ENCODE measurements at regions not wholly inside any gene's neighbourhood (a gene's known extent, or its start where the extent isn't known, plus 50 kb on each side); places are given as distances from the start of the nearest gene placed in this dataset.

- H3K4me2 ChIP-seq (ENCODE audit: low read length) = no peak overlapping the region
- no peaks in the 10 kb centered on the region for H3K36me3 ChIP-seq (ENCODE audit: control insufficient read depth, low read length)
- TF ChIP-seq EZH2phosphoT487 (IDR thresholded peaks at IDR 0.05; ENCODE audit: borderline replicate concordance, low read length) = no peak
- TF ChIP-seq CTCF (IDR thresholded peaks at IDR 0.05; ENCODE audit: low read depth, low read length, poor library complexity, severe bottlenecking) = no peak
- H3F3A ChIP-seq (ENCODE audit: control insufficient read depth, insufficient read depth) = no peaks in the 10 kb centered on the region
- H4K20me1 ChIP-seq (ENCODE audit: control insufficient read depth, insufficient read depth, low read depth, low read length) = no peaks in the 10 kb centered on the region
- no peaks in the 10 kb centered on the region for H3K9me3 ChIP-seq (ENCODE audit: control insufficient read depth, insufficient read depth, low read length)
- no peaks in the 10 kb centered on the region for H3K9me2 ChIP-seq (replicated peaks; ENCODE audit: control insufficient read depth, low read length)
- no peaks in the 10 kb centered on the region for H3K4me1 ChIP-seq (ENCODE audit: control insufficient read depth, low read length)
- H3K79me2 ChIP-seq (ENCODE audit: control insufficient read depth, low read length) = no peaks in the 10 kb centered on the region
- H3K27ac ChIP-seq (ENCODE audit: low read depth, low read length) = no peak overlapping the region
- H3K27me3 ChIP-seq (ENCODE audit: control insufficient read depth, low read length) = no peaks in the 10 kb centered on the region
- no peak overlapping the region for H3K4me3 ChIP-seq (ENCODE audit: low read length)
These were observed 80.8 kb upstream of the HEPHL1 start for GRCh38 chr11:93940395-93940794.

GRCh38 chr11:93942176-93942575 is 79.0 kb upstream of the HEPHL1 start:
- Histone ChIP-seq H3K9me3 (ENCODE audit: control insufficient read depth, insufficient read depth, low read length) (no peaks in the 10 kb centered on the region), H3K79me2 (ENCODE audit: control insufficient read depth, low read length) (no peaks in the 10 kb centered on the region), H3K4me2 (ENCODE audit: low read length) (no peak overlapping the region), H3K4me3 (ENCODE audit: low read length) (no peak overlapping the region), H4K20me1 (ENCODE audit: control insufficient read depth, insufficient read depth, low read depth, low read length) (no peaks in the 10 kb centered on the region), H3F3A (ENCODE audit: control insufficient read depth, insufficient read depth) (no peaks in the 10 kb centered on the region), H3K27me3 (ENCODE audit: control insufficient read depth, low read length) (no peaks in the 10 kb centered on the region), H3K36me3 (ENCODE audit: control insufficient read depth, low read length) (no peaks in the 10 kb centered on the region), H3K27ac (ENCODE audit: low read depth, low read length) (no peak overlapping the region), H3K9me2 (replicated peaks; ENCODE audit: control insufficient read depth, low read length) (no peaks in the 10 kb centered on the region), H3K4me1 (ENCODE audit: control insufficient read depth, low read length) (no peaks in the 10 kb centered on the region)
- TF ChIP-seq CTCF (IDR thresholded peaks at IDR 0.05; ENCODE audit: low read depth, low read length, poor library complexity, severe bottlenecking) (no peak), EZH2phosphoT487 (IDR thresholded peaks at IDR 0.05; ENCODE audit: borderline replicate concordance, low read length) (no peak)

GRCh38 chr11:93945596-93945995 is 75.6 kb upstream of the HEPHL1 start:
- Histone ChIP-seq H4K20me1 (ENCODE audit: control insufficient read depth, insufficient read depth, low read depth, low read length) (no peaks in the 10 kb centered on the region), H3K4me3 (ENCODE audit: low read length) (no peak overlapping the region), H3K9me3 (ENCODE audit: control insufficient read depth, insufficient read depth, low read length) (no peaks in the 10 kb centered on the region), H3K4me1 (ENCODE audit: control insufficient read depth, low read length) (no peaks in the 10 kb centered on the region), H3K79me2 (ENCODE audit: control insufficient read depth, low read length) (no peaks in the 10 kb centered on the region), H3K4me2 (ENCODE audit: low read length) (no peak overlapping the region), H3K27me3 (ENCODE audit: control insufficient read depth, low read length) (no peaks in the 10 kb centered on the region), H3K9me2 (replicated peaks; ENCODE audit: control insufficient read depth, low read length) (no peaks in the 10 kb centered on the region), H3K36me3 (ENCODE audit: control insufficient read depth, low read length) (no peaks in the 10 kb centered on the region), H3K27ac (ENCODE audit: low read depth, low read length) (no peak overlapping the region), H3F3A (ENCODE audit: control insufficient read depth, insufficient read depth) (no peaks in the 10 kb centered on the region)
- TF ChIP-seq CTCF (IDR thresholded peaks at IDR 0.05; ENCODE audit: low read depth, low read length, poor library complexity, severe bottlenecking) = no peak
- no peak for TF ChIP-seq EZH2phosphoT487 (IDR thresholded peaks at IDR 0.05; ENCODE audit: borderline replicate concordance, low read length)
